ENCODE measurements at regions not wholly inside any gene's neighbourhood (a gene's known extent, or its start where the extent isn't known, plus 50 kb on each side); places are given as distances from the start of the nearest gene placed in this dataset.

- Mint-ChIP-seq H3K9me3 (no peaks in the 10 kb centered on the region), H3K27ac (no peak overlapping the region), H3K36me3 (no peaks in the 10 kb centered on the region), H3K4me3 (no peak overlapping the region), H3K4me1 (no peaks in the 10 kb centered on the region), H3K27me3 (ENCODE audit: low read depth) (peaks cover 71% of the 10 kb centered on the region)
- TF ChIP-seq, protein P1, sequence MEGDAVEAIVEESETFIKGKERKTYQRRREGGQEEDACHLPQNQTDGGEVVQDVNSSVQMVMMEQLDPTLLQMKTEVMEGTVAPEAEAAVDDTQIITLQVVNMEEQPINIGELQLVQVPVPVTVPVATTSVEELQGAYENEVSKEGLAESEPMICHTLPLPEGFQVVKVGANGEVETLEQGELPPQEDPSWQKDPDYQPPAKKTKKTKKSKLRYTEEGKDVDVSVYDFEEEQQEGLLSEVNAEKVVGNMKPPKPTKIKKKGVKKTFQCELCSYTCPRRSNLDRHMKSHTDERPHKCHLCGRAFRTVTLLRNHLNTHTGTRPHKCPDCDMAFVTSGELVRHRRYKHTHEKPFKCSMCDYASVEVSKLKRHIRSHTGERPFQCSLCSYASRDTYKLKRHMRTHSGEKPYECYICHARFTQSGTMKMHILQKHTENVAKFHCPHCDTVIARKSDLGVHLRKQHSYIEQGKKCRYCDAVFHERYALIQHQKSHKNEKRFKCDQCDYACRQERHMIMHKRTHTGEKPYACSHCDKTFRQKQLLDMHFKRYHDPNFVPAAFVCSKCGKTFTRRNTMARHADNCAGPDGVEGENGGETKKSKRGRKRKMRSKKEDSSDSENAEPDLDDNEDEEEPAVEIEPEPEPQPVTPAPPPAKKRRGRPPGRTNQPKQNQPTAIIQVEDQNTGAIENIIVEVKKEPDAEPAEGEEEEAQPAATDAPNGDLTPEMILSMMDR (IDR thresholded peaks at IDR 0.05; ENCODE audit: unreplicated experiment) = no peak
- DNase-seq (ENCODE audit: low spot score in 2 of 2, unreplicated experiment in 2 of 2) = peak in 1 of 2 experiments; percentile 35
Observed at GRCh38 chr12:131458931-131459772, 251.7 kb upstream of the SFSWAP start.

- no peak overlapping the region for H3K4me3 Mint-ChIP-seq
- H3K27ac Mint-ChIP-seq = no peak overlapping the region
- TF ChIP-seq, protein P1 (IDR thresholded peaks at IDR 0.05; ENCODE audit: unreplicated experiment) = no peak
- no peaks in the 10 kb centered on the region for H3K9me3 Mint-ChIP-seq
- DNase-seq (ENCODE audit: low spot score in 2 of 2, unreplicated experiment in 2 of 2) = no peak
- no peaks in the 10 kb centered on the region for H3K36me3 Mint-ChIP-seq
- peaks cover 77% of the 10 kb centered on the region for H3K27me3 Mint-ChIP-seq (ENCODE audit: low read depth)
- H3K4me1 Mint-ChIP-seq = no peaks in the 10 kb centered on the region
Observed at GRCh38 chr12:131459773-131460365, 251.0 kb upstream of the SFSWAP start.

GRCh38 chr12:131460520-131460919 lies 250.4 kb upstream of the SFSWAP start:
- TF ChIP-seq, protein P1 (IDR thresholded peaks at IDR 0.05; ENCODE audit: unreplicated experiment) = no peak
- Mint-ChIP-seq H3K9me3 (no peaks in the 10 kb centered on the region), H3K27me3 (ENCODE audit: low read depth) (peaks cover 79% of the 10 kb centered on the region)

GRCh38 chr12:131461096-131461495 lies 249.8 kb upstream of the SFSWAP start:
- H3K36me3 Mint-ChIP-seq = no peaks in the 10 kb centered on the region
- no peaks in the 10 kb centered on the region for H3K9me3 Mint-ChIP-seq
- no peak overlapping the region for H3K4me3 Mint-ChIP-seq
- peaks cover 76% of the 10 kb centered on the region for H3K27me3 Mint-ChIP-seq (ENCODE audit: low read depth)
- TF ChIP-seq, protein P1 (IDR thresholded peaks at IDR 0.05; ENCODE audit: unreplicated experiment) = no peak
- no peak overlapping the region for H3K27ac Mint-ChIP-seq
- no peak for DNase-seq (ENCODE audit: low spot score in 2 of 2, unreplicated experiment in 2 of 2)
- H3K4me1 Mint-ChIP-seq = no peaks in the 10 kb centered on the region

More at GRCh38 chr12:131460520-131460919, 250.4 kb upstream of the SFSWAP start:
- Mint-ChIP-seq H3K36me3 (no peaks in the 10 kb centered on the region), H3K27ac (no peak overlapping the region), H3K4me3 (no peak overlapping the region), H3K4me1 (no peaks in the 10 kb centered on the region)
- DNase-seq (ENCODE audit: low spot score in 2 of 2, unreplicated experiment in 2 of 2) = no peak

- Mint-ChIP-seq H3K27ac (no peak overlapping the region), H3K27me3 (ENCODE audit: low read depth) (peaks cover 65% of the 10 kb centered on the region), H3K36me3 (no peaks in the 10 kb centered on the region), H3K4me3 (no peak overlapping the region), H3K4me1 (no peaks in the 10 kb centered on the region), H3K9me3 (no peaks in the 10 kb centered on the region)
- no peak for DNase-seq (ENCODE audit: low spot score in 2 of 2, unreplicated experiment in 2 of 2)
- TF ChIP-seq, protein P1 (IDR thresholded peaks at IDR 0.05; ENCODE audit: unreplicated experiment) = no peak
Observed at GRCh38 chr12:131463174-131463573, 247.7 kb upstream of the SFSWAP start.
